ENCODE measurements at regions not wholly inside any gene's neighbourhood (a gene's known extent, or its start where the extent isn't known, plus 50 kb on each side); places are given as distances from the start of the nearest gene placed in this dataset.

- no peak for TF ChIP-seq CTCF (IDR thresholded peaks at IDR 0.05)
- TF ChIP-seq POLR2A (IDR thresholded peaks at IDR 0.05; ENCODE audit: low read depth), result no peak
Measured at GRCh38 chr12:93091886-93092648, 163.0 kb upstream of the EEA1 start.

Measured in esophagus muscularis mucosa (tissue), 3 donors.